ENCODE measurements at regions not wholly inside any gene's neighbourhood (a gene's known extent, or its start where the extent isn't known, plus 50 kb on each side); places are given as distances from the start of the nearest gene placed in this dataset.

DNA sequence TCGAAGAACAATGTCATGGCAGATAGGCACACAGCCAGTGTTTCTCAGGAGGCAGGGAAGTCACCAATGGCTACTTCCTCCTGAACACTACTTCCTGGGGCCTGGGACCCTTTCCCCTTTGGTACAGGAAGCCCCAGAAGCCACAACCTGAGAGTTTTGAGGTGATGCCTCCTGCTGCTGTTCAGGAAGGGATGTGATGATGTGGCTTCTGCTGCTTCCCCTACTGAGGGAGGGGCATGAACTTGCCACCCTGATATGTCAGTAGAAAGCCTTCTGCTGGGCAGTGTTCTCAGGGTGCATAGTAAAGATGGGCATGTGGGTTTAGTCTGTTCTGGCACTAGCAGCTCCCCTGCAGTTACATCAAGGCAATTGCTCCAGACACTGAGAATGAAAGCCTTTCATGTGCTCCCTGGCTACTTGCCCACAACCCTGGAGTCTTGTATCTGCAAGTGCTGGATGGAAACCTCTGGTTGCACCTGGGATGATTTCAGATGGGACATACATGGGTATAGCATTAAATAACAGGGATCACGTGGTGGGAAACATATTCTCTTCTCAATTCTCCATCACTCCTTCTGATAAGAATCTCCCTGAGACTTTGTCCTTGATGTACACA, 69.3 kb downstream of the ADRA2A start:
- no peak for DNase-seq (ENCODE audit: low spot score)
- H3K4me3 ChIP-seq: no peak overlapping the region
- TF ChIP-seq, protein P1, sequence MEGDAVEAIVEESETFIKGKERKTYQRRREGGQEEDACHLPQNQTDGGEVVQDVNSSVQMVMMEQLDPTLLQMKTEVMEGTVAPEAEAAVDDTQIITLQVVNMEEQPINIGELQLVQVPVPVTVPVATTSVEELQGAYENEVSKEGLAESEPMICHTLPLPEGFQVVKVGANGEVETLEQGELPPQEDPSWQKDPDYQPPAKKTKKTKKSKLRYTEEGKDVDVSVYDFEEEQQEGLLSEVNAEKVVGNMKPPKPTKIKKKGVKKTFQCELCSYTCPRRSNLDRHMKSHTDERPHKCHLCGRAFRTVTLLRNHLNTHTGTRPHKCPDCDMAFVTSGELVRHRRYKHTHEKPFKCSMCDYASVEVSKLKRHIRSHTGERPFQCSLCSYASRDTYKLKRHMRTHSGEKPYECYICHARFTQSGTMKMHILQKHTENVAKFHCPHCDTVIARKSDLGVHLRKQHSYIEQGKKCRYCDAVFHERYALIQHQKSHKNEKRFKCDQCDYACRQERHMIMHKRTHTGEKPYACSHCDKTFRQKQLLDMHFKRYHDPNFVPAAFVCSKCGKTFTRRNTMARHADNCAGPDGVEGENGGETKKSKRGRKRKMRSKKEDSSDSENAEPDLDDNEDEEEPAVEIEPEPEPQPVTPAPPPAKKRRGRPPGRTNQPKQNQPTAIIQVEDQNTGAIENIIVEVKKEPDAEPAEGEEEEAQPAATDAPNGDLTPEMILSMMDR (IDR thresholded peaks at IDR 0.05): no peak
- no peak overlapping the region for H3K27ac ChIP-seq

DNA sequence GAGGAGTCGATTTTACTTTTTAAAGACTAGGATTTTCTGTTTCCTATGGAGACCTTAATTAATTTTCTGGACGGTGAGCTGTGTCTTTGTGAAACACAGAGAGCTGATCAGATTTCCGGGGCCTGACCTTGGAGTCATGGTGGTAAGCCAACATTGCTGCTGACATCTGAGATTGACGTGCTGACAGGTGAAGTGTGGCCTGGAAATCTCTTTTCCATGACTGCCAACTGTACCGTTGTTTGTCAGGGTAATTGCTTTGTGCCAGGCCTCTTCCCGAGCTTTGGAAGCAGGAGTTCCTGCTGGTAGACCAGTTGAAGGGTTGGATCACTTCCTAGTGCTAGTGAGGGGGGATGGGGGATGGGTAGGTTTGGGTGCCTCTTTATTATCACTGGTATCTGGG, 71.2 kb downstream of the ADRA2A start:
- Histone ChIP-seq H3K4me3 (no peak overlapping the region), H3K27ac (no peak overlapping the region)
- TF ChIP-seq, protein P1 (IDR thresholded peaks at IDR 0.05): no peak
- DNase-seq (ENCODE audit: low spot score): no peak

DNA sequence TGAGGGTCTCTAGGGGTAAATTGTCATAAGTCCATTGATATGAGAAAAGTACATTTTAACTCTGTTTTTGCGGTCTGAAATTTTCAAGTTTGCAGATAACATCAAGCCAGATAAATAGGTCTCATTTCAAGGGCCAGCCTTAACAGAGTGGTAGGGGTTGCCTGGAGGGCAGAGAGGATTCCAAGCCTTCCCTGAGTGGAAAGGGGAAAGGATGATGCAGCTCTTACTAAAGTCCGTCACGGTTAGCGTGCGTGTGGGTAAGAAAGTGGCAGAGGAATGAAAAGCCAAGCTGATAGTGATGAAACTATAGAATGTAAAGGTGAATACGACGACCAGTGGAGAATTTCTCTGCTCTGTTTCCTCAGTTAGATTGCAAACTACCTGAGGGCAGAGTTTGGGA, 71.6 kb downstream of the ADRA2A start:
- no peak for DNase-seq (ENCODE audit: low spot score)
- TF ChIP-seq, protein P1 (IDR thresholded peaks at IDR 0.05): no peak
- Histone ChIP-seq H3K4me3 (no peak overlapping the region), H3K27ac (no peak overlapping the region)

DNA sequence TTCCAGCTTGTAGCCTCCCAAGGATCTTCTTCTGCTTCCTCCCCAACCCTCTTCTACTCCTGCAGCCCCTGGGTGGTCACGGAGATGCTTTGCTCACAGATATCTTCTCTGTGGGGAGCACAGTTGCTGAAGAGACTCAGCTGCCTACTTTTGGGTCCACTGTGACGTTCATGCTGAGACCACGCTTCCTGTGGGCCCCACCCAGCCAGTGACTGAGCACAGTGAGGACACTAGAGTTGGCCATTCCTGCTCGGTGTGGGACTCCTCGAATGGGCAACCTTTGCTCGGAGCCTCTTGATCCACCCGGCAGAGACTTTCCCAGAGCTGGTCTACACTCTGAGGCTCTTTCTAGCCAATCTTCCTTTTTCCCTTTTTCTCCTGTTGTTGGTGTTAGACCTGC, 73.9 kb downstream of the ADRA2A start:
- H3K4me3 ChIP-seq: no peak overlapping the region
- TF ChIP-seq, protein P1 (IDR thresholded peaks at IDR 0.05): no peak
- no peak for DNase-seq (ENCODE audit: low spot score)
- no peak overlapping the region for H3K27ac ChIP-seq

DNA sequence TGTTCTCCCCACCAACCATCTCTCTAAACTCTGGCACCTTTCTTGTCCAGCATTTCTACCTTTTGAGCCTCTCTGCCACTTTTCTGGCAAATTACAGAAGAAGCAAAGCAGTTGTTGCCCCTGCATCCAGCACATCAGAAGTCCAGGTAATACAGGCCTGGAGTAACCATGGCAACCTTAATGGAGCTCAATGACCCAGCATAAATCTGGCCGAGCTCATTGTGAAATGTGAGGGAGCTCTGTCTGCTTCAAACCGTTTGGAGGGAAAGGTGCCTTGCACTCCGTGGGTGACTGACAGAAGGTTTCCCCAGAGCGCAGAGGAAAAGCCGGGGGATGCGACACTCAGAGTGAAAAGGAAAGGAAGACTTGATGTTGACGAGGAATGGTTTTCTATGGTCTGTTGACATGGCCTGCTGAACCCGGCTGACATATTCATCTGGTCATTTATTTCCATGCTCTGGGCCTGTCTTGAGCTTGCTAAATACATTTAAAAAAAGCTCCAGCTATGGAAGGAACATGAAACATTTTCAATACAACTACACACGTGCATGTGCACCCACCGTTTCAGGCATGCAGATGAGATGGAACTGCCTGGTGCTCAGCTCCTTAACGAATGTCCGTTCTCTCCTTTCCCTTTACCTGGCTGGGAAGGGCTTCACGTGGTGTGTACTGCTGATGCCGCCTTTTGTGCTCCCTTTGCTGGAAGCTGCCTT, 74.9 kb downstream of the ADRA2A start:
- no peak for DNase-seq (ENCODE audit: low spot score)
- Histone ChIP-seq H3K4me3 (no peak overlapping the region), H3K27ac (no peak overlapping the region)
- TF ChIP-seq, protein P1 (IDR thresholded peaks at IDR 0.05): no peak

GRCh38 chr10:111156754-111157153, 79.9 kb downstream of the ADRA2A start:
- no peak for DNase-seq (ENCODE audit: low spot score)
- TF ChIP-seq, protein P1 (IDR thresholded peaks at IDR 0.05): no peak
- no peak overlapping the region for H3K4me3 ChIP-seq
- H3K27ac ChIP-seq: no peak overlapping the region

DNA sequence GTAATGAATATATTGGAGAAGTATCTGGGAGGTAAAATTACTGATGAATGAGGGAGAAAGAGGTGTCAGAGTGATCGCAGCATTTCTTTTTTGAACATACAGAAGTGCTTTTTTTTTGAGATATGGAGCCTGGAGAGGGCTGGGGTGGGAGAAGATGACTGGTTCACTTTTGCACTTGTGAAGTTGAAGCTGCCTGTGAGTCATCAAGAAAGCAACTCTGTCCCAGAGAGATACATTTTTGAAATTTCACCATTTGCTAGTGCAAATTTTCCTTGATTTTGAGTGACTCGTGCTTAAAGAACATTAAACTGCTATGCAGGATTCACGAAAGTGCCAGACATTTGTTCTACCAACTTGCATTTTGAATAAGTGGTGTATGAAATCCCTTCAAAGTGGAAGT, 81.8 kb downstream of the ADRA2A start:
- Histone ChIP-seq H3K27ac (no peak overlapping the region), H3K4me3 (no peak overlapping the region)
- TF ChIP-seq, protein P1 (IDR thresholded peaks at IDR 0.05): no peak
- no peak for DNase-seq (ENCODE audit: low spot score)
